ENCODE measurements at regions not wholly inside any gene's neighbourhood (a gene's known extent, or its start where the extent isn't known, plus 50 kb on each side); places are given as distances from the start of the nearest gene placed in this dataset.
"Not testable (repeated sequence)": the region's sequence is repeated elsewhere in the genome, so short reads cannot be mapped to it uniquely, and the experiment has no call there.

- TF ChIP-seq CTCF (IDR thresholded peaks at IDR 0.05): no peak
- intact Hi-C loops (cut with DNase I, micrococcal nuclease): no loop called here
- H3K9me3 ChIP-seq: no peaks in the 10 kb centered on the region
- DNase-seq (no peak), ATAC-seq (no peak)
- no peaks in the 10 kb centered on the region for H3K4me1 ChIP-seq (ENCODE audit: low read depth)
- H3K4me3 ChIP-seq: no peak overlapping the region
- no peaks in the 10 kb centered on the region for H3K36me3 ChIP-seq (ENCODE audit: low read depth)
These were observed 228.9 kb downstream of the RNF144A start for GRCh38 chr2:7146151-7146550.

GRCh38 chr2:7154656-7155055 is 237.4 kb downstream of the RNF144A start:
- H3K36me3 ChIP-seq (ENCODE audit: low read depth): no peaks in the 10 kb centered on the region
- no peak for ATAC-seq
- H3K4me1 ChIP-seq (ENCODE audit: low read depth): no peaks in the 10 kb centered on the region
- peaks cover 3% of the 10 kb centered on the region for H3K9me3 ChIP-seq
- TF ChIP-seq CTCF (IDR thresholded peaks at IDR 0.05): no peak
- no peak for DNase-seq
- H3K4me3 ChIP-seq: no peak overlapping the region
- intact Hi-C loops (cut with DNase I, micrococcal nuclease): no loop called here

- no peak for TF ChIP-seq CTCF (IDR thresholded peaks at IDR 0.05)
- H3K4me1 ChIP-seq (ENCODE audit: low read depth): no peaks in the 10 kb centered on the region
- no peak overlapping the region for H3K4me3 ChIP-seq
- H3K9me3 ChIP-seq: no peaks in the 10 kb centered on the region
- DNase-seq: no peak
- intact Hi-C loops (cut with DNase I, micrococcal nuclease): no loop called here
- H3K36me3 ChIP-seq (ENCODE audit: low read depth): no peaks in the 10 kb centered on the region
- ATAC-seq: no peak
These were observed 244.3 kb downstream of the RNF144A start for GRCh38 chr2:7161501-7161900.

GRCh38 chr2:7165736-7166135 is 248.5 kb downstream of the RNF144A start:
- DNase-seq (no peak), ATAC-seq (no peak)
- intact Hi-C loops (cut with DNase I, micrococcal nuclease): no loop called here
- H3K9me3 ChIP-seq: no peaks in the 10 kb centered on the region
- H3K4me3 ChIP-seq: no peak overlapping the region
- H3K4me1 ChIP-seq (ENCODE audit: low read depth): no peaks in the 10 kb centered on the region
- H3K36me3 ChIP-seq (ENCODE audit: low read depth): no peaks in the 10 kb centered on the region
- TF ChIP-seq CTCF (IDR thresholded peaks at IDR 0.05): no peak

- no peak for ATAC-seq
- no peaks in the 10 kb centered on the region for H3K9me3 ChIP-seq
- no peak for TF ChIP-seq CTCF (IDR thresholded peaks at IDR 0.05)
- no peaks in the 10 kb centered on the region for H3K36me3 ChIP-seq (ENCODE audit: low read depth)
- no peaks in the 10 kb centered on the region for H3K4me1 ChIP-seq (ENCODE audit: low read depth)
- no peak for DNase-seq
- no peak overlapping the region for H3K4me3 ChIP-seq
- intact Hi-C loops (cut with DNase I, micrococcal nuclease): no loop called here
These were observed 250.7 kb downstream of the RNF144A start for GRCh38 chr2:7167801-7168411.

- intact Hi-C loops (cut with DNase I, micrococcal nuclease): no loop called here
- Histone ChIP-seq H3K9me3 (no peaks in the 10 kb centered on the region), H3K4me1 (ENCODE audit: low read depth) (no peaks in the 10 kb centered on the region), H3K36me3 (ENCODE audit: low read depth) (no peaks in the 10 kb centered on the region), H3K4me3 (no peak overlapping the region)
- no peak for DNase-seq
- no peak for ATAC-seq
- no peak for TF ChIP-seq CTCF (IDR thresholded peaks at IDR 0.05)
These were observed 252.4 kb downstream of the RNF144A start for GRCh38 chr2:7169593-7169992.

GRCh38 chr2:7178996-7179395 is 261.8 kb downstream of the RNF144A start:
- ATAC-seq: not testable (repeated sequence)

More at GRCh38 chr2:7178996-7179395, 261.8 kb downstream of the RNF144A start:
- H3K4me3 ChIP-seq; DNase-seq; H3K4me1 ChIP-seq (ENCODE audit: low read depth); H3K36me3 ChIP-seq (ENCODE audit: low read depth); H3K9me3 ChIP-seq; intact Hi-C loops (cut with DNase I, micrococcal nuclease): not testable (repeated sequence)

Measured in mucosa of descending colon (tissue), 3 donors.